Fibroblast of skin of left biceps (primary cell): ENCODE measurements at regions not wholly inside any gene's neighbourhood (a gene's known extent, or its start where the extent isn't known, plus 50 kb on each side); places are given as distances from the start of the nearest gene placed in this dataset.
A peak's percentile ranks its signal among the peaks of the same experiment; 100 is the strongest.
"Not testable (repeated sequence)": the region's sequence is repeated elsewhere in the genome, so short reads cannot be mapped to it uniquely, and the experiment has no call there.

Experiments
- DNase-seq, 2 experiments: peaks; one replicate each; pipeline ENCODE4 v3.0.0-alpha.2; 2013; ENCODE audit warnings: low read depth in 2 of 2

- no peak for DNase-seq
Measured at GRCh38 chr19:13652810-13653590, 111.3 kb upstream of the MRI1 start.

- no peak for DNase-seq
Measured at GRCh38 chr19:13646758-13647157, 117.6 kb upstream of the MRI1 start.

GRCh38 chr19:13644645-13645044 is 119.7 kb upstream of the MRI1 start:
- no peak for DNase-seq

- no peak for DNase-seq
Measured at GRCh38 chr19:13640611-13641010, 123.7 kb upstream of the MRI1 start.

- DNase-seq, result no peak
Measured at GRCh38 chr19:13639342-13639929, 124.9 kb upstream of the MRI1 start.

GRCh38 chr19:13637664-13638063 is 126.7 kb upstream of the MRI1 start:
- no peak for DNase-seq

GRCh38 chr19:13634658-13635057 is 128.4 kb upstream of the CACNA1A start:
- no peak for DNase-seq

GRCh38 chr19:13633522-13633922 is 127.2 kb upstream of the CACNA1A start:
- no peak for DNase-seq

GRCh38 chr19:13633109-13633508 is 126.8 kb upstream of the CACNA1A start:
- DNase-seq, result no peak

- not testable (repeated sequence) for DNase-seq
Measured at GRCh38 chr19:13632164-13632563, 125.9 kb upstream of the CACNA1A start.

- DNase-seq, result no peak
Measured at GRCh38 chr19:13629687-13630357, 123.5 kb upstream of the CACNA1A start.

GRCh38 chr19:13627531-13627930 is 121.3 kb upstream of the CACNA1A start:
- no peak for DNase-seq

GRCh38 chr19:13623716-13624710 is 117.7 kb upstream of the CACNA1A start:
- no peak for DNase-seq

GRCh38 chr19:13622766-13623715 is 116.8 kb upstream of the CACNA1A start:
- DNase-seq, result no peak

GRCh38 chr19:13621413-13621812 is 115.1 kb upstream of the CACNA1A start:
- DNase-seq, result peak in 1 of 2 experiments; percentile 36

- no peak for DNase-seq
Measured at GRCh38 chr19:13619203-13619632, 112.9 kb upstream of the CACNA1A start.

GRCh38 chr19:13615890-13616289 is 109.6 kb upstream of the CACNA1A start:
- DNase-seq, result no peak

- no peak for DNase-seq
Measured at GRCh38 chr19:13613447-13613846, 107.2 kb upstream of the CACNA1A start.

GRCh38 chr19:13611596-13611995 is 105.3 kb upstream of the CACNA1A start:
- no peak for DNase-seq

GRCh38 chr19:13610039-13610691 is 103.9 kb upstream of the CACNA1A start:
- no peak for DNase-seq
